VCaP (cell line): ENCODE measurements at regions not wholly inside any gene's neighbourhood (a gene's known extent, or its start where the extent isn't known, plus 50 kb on each side); places are given as distances from the start of the nearest gene placed in this dataset.

ENCODE experiments used
- H3K27ac ChIP-seq: fragments of 450-650 bp; 2 replicates; pipeline ENCODE4 v1.5.1; 2017
- CTCF ChIP-seq: fragments of 450-650 bp; conservative IDR thresholded peaks from 2 replicates; pipeline ENCODE4 v1.5.1; 2017; ENCODE audit warnings: mild to moderate bottlenecking, moderate library complexity

- no peak for TF ChIP-seq CTCF
- H3K27ac ChIP-seq: no peak overlapping the region
Measured at GRCh38 chr1:117683571-117684285, 77.9 kb downstream of the TENT5C start.

GRCh38 chr1:117685936-117686806, 80.3 kb downstream of the TENT5C start:
- no peak overlapping the region for H3K27ac ChIP-seq
- no peak for TF ChIP-seq CTCF

- TF ChIP-seq CTCF: no peak
- H3K27ac ChIP-seq: no peak overlapping the region
Measured at GRCh38 chr1:117686907-117687306, 81.1 kb downstream of the TENT5C start.

- TF ChIP-seq CTCF: no peak
- H3K27ac ChIP-seq: no peak overlapping the region
Measured at GRCh38 chr1:117689997-117690625, 84.3 kb downstream of the TENT5C start.

GRCh38 chr1:117691942-117692341, 86.1 kb downstream of the TENT5C start:
- no peak overlapping the region for H3K27ac ChIP-seq

GRCh38 chr1:117694543-117694942, 88.7 kb downstream of the TENT5C start:
- no peak overlapping the region for H3K27ac ChIP-seq
- TF ChIP-seq CTCF: no peak

More at GRCh38 chr1:117691942-117692341, 86.1 kb downstream of the TENT5C start:
- no peak for TF ChIP-seq CTCF

GRCh38 chr1:117695796-117696490, 90.1 kb downstream of the TENT5C start:
- H3K27ac ChIP-seq: no peak overlapping the region
- TF ChIP-seq CTCF: no peak
